OCI-M1 (cell line): ENCODE measurements at regions not wholly inside any gene's neighbourhood (a gene's known extent, or its start where the extent isn't known, plus 50 kb on each side); places are given as distances from the start of the nearest gene placed in this dataset.
"Not testable (repeated sequence)": the region's sequence is repeated elsewhere in the genome, so short reads cannot be mapped to it uniquely, and the experiment has no call there.

Experiments used
- DNase-seq: peaks from one replicate; lab custom pipeline; 2025; lab: John Stamatoyannopoulos, UW

- DNase-seq, result no peak
Measured at GRCh38 chr2:2797797-2798196, 466.7 kb upstream of the MYT1L start.

- DNase-seq, result no peak
Measured at GRCh38 chr2:2796207-2796606, 465.1 kb upstream of the MYT1L start.

GRCh38 chr2:2795438-2796091 is 464.5 kb upstream of the MYT1L start:
- no peak for DNase-seq

- no peak for DNase-seq
Measured at GRCh38 chr2:2793925-2794560, 463.0 kb upstream of the MYT1L start.

GRCh38 chr2:2793514-2793913 is 462.4 kb upstream of the MYT1L start:
- no peak for DNase-seq

GRCh38 chr2:2791606-2792005 is 460.5 kb upstream of the MYT1L start:
- DNase-seq, result no peak

GRCh38 chr2:2791031-2791430 is 460.0 kb upstream of the MYT1L start:
- DNase-seq, result no peak

- DNase-seq, result no peak
Measured at GRCh38 chr2:2788076-2788475, 457.0 kb upstream of the MYT1L start.

- DNase-seq, result no peak
Measured at GRCh38 chr2:2787301-2787907, 456.3 kb upstream of the MYT1L start.

GRCh38 chr2:2782007-2782406 is 450.9 kb upstream of the MYT1L start:
- DNase-seq, result no peak

- no peak for DNase-seq
Measured at GRCh38 chr2:2779727-2780126, 448.7 kb upstream of the MYT1L start.

GRCh38 chr2:2777876-2778275 is 446.8 kb upstream of the MYT1L start:
- no peak for DNase-seq

- DNase-seq, result no peak
Measured at GRCh38 chr2:2777213-2777612, 446.1 kb upstream of the MYT1L start.

GRCh38 chr2:2775018-2775417 is 443.9 kb upstream of the MYT1L start:
- no peak for DNase-seq

GRCh38 chr2:2773692-2774091 is 442.6 kb upstream of the MYT1L start:
- no peak for DNase-seq

GRCh38 chr2:2773080-2773479 is 442.0 kb upstream of the MYT1L start:
- not testable (repeated sequence) for DNase-seq

GRCh38 chr2:2771721-2772411 is 440.8 kb upstream of the MYT1L start:
- no peak for DNase-seq

GRCh38 chr2:2769481-2770431 is 438.7 kb upstream of the MYT1L start:
- no peak for DNase-seq

GRCh38 chr2:2768476-2768875 is 437.4 kb upstream of the MYT1L start:
- DNase-seq, result no peak

GRCh38 chr2:2767837-2768236 is 436.8 kb upstream of the MYT1L start:
- no peak for DNase-seq

- no peak for DNase-seq
Measured at GRCh38 chr2:2765839-2766495, 434.9 kb upstream of the MYT1L start.
